ENCODE measurements at regions not wholly inside any gene's neighbourhood (a gene's known extent, or its start where the extent isn't known, plus 50 kb on each side); places are given as distances from the start of the nearest gene placed in this dataset.

DNA sequence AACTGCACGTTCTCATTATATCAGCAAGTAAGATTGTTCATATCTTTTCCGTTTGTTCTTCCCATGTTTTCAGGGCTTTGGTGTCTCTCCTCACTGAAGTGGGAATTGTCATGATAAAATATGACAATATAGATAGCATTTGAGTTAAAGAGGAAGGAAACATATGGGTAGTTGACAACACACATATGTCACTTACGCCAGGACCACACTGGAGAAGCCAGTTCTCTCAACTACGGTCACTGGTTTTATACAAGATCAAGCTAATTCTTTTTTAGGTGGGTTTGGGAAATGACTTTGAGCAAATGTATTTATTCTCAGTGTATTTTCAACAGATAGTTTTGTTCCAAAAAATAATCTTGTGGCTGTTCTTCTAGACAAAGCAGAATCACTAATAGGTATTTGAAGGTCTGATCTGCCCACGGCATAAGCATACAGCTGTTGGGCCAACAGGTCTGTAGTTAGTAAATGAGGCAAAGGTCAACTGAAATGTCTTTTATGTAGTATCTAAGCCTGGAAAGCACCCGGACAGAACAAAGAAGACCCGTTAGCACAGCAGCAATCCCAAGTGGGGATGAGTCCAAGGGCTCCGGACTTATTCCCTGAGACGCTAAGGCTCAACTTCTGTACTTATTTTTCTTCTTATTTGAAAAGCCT lies 433.6 kb upstream of the ZP4 start:
- H3K36me3 ChIP-seq = no peaks in the 10 kb centered on the region
- no peak overlapping the region for H3K4me3 ChIP-seq
- no peak for ATAC-seq
- WGBS, 2 donors = 53 to 57% methylated on average over 9 of the region's 9 CpGs
- TF ChIP-seq, protein P1, sequence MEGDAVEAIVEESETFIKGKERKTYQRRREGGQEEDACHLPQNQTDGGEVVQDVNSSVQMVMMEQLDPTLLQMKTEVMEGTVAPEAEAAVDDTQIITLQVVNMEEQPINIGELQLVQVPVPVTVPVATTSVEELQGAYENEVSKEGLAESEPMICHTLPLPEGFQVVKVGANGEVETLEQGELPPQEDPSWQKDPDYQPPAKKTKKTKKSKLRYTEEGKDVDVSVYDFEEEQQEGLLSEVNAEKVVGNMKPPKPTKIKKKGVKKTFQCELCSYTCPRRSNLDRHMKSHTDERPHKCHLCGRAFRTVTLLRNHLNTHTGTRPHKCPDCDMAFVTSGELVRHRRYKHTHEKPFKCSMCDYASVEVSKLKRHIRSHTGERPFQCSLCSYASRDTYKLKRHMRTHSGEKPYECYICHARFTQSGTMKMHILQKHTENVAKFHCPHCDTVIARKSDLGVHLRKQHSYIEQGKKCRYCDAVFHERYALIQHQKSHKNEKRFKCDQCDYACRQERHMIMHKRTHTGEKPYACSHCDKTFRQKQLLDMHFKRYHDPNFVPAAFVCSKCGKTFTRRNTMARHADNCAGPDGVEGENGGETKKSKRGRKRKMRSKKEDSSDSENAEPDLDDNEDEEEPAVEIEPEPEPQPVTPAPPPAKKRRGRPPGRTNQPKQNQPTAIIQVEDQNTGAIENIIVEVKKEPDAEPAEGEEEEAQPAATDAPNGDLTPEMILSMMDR (IDR thresholded peaks at IDR 0.05) = no peak
- no peak overlapping the region for H3K27ac ChIP-seq
- H3K9me3 ChIP-seq = peaks cover 0 to 6% (median 0%) of the 10 kb centered on the region in 11 donors
- no peaks in the 10 kb centered on the region for H3K27me3 ChIP-seq
- no peaks in the 10 kb centered on the region for H3K4me1 ChIP-seq
- intact Hi-C loops (cut with DNase I) = no loop called here
- DNase-seq = no peak

DNA sequence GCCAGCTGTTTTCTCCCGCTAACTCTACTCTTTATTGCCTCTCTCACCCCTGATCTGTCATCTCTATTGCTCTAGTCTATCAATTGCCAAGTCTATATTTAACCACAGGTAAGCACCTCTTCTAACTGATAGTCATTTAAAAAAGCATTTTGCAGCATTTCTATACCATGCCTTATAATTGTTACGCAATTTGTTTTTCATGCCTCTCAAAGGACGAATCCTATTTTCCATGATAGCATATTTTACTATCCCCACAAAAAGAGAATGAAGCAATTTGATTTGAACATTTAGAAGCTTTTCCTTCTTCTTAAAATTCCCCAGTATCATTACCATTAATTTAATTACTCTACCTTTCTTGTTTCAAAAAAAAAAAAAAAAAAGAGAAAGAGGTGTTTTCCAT lies 432.8 kb upstream of the ZP4 start:
- ATAC-seq (no peak), DNase-seq (no peak)
- peaks cover 0 to 6% (median 0%) of the 10 kb centered on the region in 11 donors for H3K9me3 ChIP-seq
- TF ChIP-seq, protein P1 (IDR thresholded peaks at IDR 0.05) = no peak
- 87 to 88% methylated on average over 3 of the region's 3 CpGs for WGBS, 2 donors
- no peaks in the 10 kb centered on the region for H3K4me1 ChIP-seq
- intact Hi-C loops (cut with DNase I) = no loop called here
- H3K27ac ChIP-seq = no peak overlapping the region
- no peaks in the 10 kb centered on the region for H3K27me3 ChIP-seq
- H3K36me3 ChIP-seq = no peaks in the 10 kb centered on the region
- no peak overlapping the region for H3K4me3 ChIP-seq

- DNase-seq (no peak), ATAC-seq (no peak)
- intact Hi-C loops (cut with DNase I) = no loop called here
- WGBS, 2 donors = 75 to 78% methylated on average over 5 of the region's 5 CpGs
- Histone ChIP-seq H3K4me1 (no peaks in the 10 kb centered on the region), H3K27me3 (no peaks in the 10 kb centered on the region), H3K27ac (no peak overlapping the region), H3K4me3 (no peak overlapping the region), H3K9me3 (peaks cover 0 to 6% (median 0%) of the 10 kb centered on the region in 11 donors), H3K36me3 (no peaks in the 10 kb centered on the region)
- TF ChIP-seq, protein P1 (IDR thresholded peaks at IDR 0.05) = no peak
These were observed 429.2 kb upstream of the ZP4 start for GRCh38 chr1:238319957-238320356.

- Histone ChIP-seq H3K4me1 (no peaks in the 10 kb centered on the region), H3K9me3 (peaks cover 0 to 6% (median 0%) of the 10 kb centered on the region in 11 donors), H3K36me3 (no peaks in the 10 kb centered on the region), H3K4me3 (no peak overlapping the region), H3K27me3 (no peaks in the 10 kb centered on the region), H3K27ac (no peak overlapping the region)
- TF ChIP-seq, protein P1 (IDR thresholded peaks at IDR 0.05) = no peak
- ATAC-seq = no peak
- no peak for DNase-seq
- intact Hi-C loops (cut with DNase I) = no loop called here
- 73 to 76% methylated on average over 4 of the region's 4 CpGs for WGBS, 2 donors
These were observed 427.8 kb upstream of the ZP4 start for GRCh38 chr1:238318294-238319110.

All from heart right ventricle (tissue), 16 donors.